ENCODE measurements at regions not wholly inside any gene's neighbourhood (a gene's known extent, or its start where the extent isn't known, plus 50 kb on each side); places are given as distances from the start of the nearest gene placed in this dataset.

- TF ChIP-seq, protein P1, sequence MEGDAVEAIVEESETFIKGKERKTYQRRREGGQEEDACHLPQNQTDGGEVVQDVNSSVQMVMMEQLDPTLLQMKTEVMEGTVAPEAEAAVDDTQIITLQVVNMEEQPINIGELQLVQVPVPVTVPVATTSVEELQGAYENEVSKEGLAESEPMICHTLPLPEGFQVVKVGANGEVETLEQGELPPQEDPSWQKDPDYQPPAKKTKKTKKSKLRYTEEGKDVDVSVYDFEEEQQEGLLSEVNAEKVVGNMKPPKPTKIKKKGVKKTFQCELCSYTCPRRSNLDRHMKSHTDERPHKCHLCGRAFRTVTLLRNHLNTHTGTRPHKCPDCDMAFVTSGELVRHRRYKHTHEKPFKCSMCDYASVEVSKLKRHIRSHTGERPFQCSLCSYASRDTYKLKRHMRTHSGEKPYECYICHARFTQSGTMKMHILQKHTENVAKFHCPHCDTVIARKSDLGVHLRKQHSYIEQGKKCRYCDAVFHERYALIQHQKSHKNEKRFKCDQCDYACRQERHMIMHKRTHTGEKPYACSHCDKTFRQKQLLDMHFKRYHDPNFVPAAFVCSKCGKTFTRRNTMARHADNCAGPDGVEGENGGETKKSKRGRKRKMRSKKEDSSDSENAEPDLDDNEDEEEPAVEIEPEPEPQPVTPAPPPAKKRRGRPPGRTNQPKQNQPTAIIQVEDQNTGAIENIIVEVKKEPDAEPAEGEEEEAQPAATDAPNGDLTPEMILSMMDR (IDR thresholded peaks at IDR 0.05; ENCODE audit: insufficient read depth, low read length): no peak
- TF ChIP-seq POLR2AphosphoS5 (IDR thresholded peaks at IDR 0.05; ENCODE audit: low read depth) (no peak), SPI1 (IDR thresholded peaks at IDR 0.05; ENCODE audit: borderline replicate concordance, low read depth) (no peak)
- TF ChIP-seq, protein P2, sequence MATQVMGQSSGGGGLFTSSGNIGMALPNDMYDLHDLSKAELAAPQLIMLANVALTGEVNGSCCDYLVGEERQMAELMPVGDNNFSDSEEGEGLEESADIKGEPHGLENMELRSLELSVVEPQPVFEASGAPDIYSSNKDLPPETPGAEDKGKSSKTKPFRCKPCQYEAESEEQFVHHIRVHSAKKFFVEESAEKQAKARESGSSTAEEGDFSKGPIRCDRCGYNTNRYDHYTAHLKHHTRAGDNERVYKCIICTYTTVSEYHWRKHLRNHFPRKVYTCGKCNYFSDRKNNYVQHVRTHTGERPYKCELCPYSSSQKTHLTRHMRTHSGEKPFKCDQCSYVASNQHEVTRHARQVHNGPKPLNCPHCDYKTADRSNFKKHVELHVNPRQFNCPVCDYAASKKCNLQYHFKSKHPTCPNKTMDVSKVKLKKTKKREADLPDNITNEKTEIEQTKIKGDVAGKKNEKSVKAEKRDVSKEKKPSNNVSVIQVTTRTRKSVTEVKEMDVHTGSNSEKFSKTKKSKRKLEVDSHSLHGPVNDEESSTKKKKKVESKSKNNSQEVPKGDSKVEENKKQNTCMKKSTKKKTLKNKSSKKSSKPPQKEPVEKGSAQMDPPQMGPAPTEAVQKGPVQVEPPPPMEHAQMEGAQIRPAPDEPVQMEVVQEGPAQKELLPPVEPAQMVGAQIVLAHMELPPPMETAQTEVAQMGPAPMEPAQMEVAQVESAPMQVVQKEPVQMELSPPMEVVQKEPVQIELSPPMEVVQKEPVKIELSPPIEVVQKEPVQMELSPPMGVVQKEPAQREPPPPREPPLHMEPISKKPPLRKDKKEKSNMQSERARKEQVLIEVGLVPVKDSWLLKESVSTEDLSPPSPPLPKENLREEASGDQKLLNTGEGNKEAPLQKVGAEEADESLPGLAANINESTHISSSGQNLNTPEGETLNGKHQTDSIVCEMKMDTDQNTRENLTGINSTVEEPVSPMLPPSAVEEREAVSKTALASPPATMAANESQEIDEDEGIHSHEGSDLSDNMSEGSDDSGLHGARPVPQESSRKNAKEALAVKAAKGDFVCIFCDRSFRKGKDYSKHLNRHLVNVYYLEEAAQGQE (IDR thresholded peaks at IDR 0.05; ENCODE audit: insufficient replicate concordance, low read depth): no peak
These were observed 54.6 kb upstream of the ATF7IP start for GRCh38 chr12:14310866-14311265.
